Muscle layer of colon (tissue), 2 donors: ENCODE measurements at regions not wholly inside any gene's neighbourhood (a gene's known extent, or its start where the extent isn't known, plus 50 kb on each side); places are given as distances from the start of the nearest gene placed in this dataset.
"Not testable (repeated sequence)": the region's sequence is repeated elsewhere in the genome, so short reads cannot be mapped to it uniquely, and the experiment has no call there.

ENCODE experiments used
- H3K27ac ChIP-seq: one replicate; pipeline ENCODE4 v1.7.0; 2013; ENCODE audit warnings: low read depth, mild to moderate bottlenecking, low read length, moderate library complexity
- H3K27me3 ChIP-seq, 2 donors: one replicate each; pipeline ENCODE4 v1.7.0; 2013; ENCODE audit warnings: low read length in 2 of 2, mild to moderate bottlenecking in 2 of 2; ENCODE audit not compliant: insufficient read depth in 2 of 2, control insufficient read depth in 1 of 2
- H3K36me3 ChIP-seq: one replicate; pipeline ENCODE4 v1.7.0; 2013; ENCODE audit warnings: mild to moderate bottlenecking, low read length; ENCODE audit not compliant: insufficient read depth
- H3K4me1 ChIP-seq: one replicate; pipeline ENCODE4 v1.7.0; 2013; ENCODE audit warnings: mild to moderate bottlenecking, low read length; ENCODE audit not compliant: insufficient read depth
- H3K4me3 ChIP-seq, 2 donors: one replicate each; pipeline ENCODE4 v1.7.0; 2013; ENCODE audit warnings: low read length in 2 of 2, low read depth in 1 of 2, mild to moderate bottlenecking in 1 of 2, moderate library complexity in 1 of 2
- H3K9ac ChIP-seq: one replicate; pipeline ENCODE4 v1.7.0; 2013; ENCODE audit warnings: low read length
- H3K9me3 ChIP-seq: one replicate; pipeline ENCODE4 v1.7.0; 2013; ENCODE audit warnings: mild to moderate bottlenecking, low read length
- donor health status: abdominal sarcoma.
- donor health status: Adenocarcinoma of cecum.

DNA sequence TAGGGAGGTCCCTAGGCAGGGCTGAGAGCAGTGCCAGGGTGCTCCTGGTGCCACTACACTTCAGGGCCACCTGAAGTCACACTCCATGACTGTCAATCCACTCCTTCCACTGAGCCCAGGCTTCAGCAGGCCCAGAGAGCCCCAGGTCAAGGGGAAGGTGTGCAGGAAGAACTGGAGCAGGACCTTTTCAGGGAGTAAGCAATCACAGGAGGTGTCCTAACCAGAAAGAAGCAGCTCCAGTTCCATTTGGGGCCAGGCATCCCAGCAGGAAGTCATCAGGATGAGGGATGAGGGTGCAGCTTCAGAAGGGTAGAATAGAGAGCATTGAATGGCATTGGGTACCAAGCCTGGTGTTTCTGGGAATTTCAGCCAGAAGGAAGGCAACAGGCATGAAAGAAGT lies 556.5 kb downstream of the INSC start:
- Histone ChIP-seq H3K9me3 (no peaks in the 10 kb centered on the region), H3K4me3 (no peak overlapping the region), H3K27me3 (no peaks in the 10 kb centered on the region), H3K9ac (no peak overlapping the region), H3K4me1 (no peaks in the 10 kb centered on the region), H3K36me3 (no peaks in the 10 kb centered on the region), H3K27ac (no peak overlapping the region)

DNA sequence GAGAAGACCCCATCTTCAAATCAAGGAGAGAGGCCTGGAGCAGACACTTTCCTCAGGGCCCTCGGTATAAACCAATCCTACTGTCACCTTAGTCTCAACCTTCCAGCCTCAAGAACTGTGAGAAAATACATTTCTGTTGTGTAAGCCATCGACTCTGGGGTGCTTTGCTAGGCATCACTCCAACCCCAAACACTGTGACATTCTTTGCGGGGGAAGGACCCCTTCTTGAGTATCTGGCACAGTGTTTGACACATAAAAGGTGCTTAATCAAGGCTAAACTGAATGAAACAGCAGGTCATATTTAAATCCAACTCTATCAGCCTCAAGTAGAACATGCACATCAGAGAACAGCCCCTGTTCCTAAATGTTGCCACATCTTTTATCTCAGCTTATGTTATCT lies 558.1 kb downstream of the INSC start:
- H3K36me3 ChIP-seq, result no peaks in the 10 kb centered on the region
- no peak overlapping the region for H3K27ac ChIP-seq
- no peaks in the 10 kb centered on the region for H3K27me3 ChIP-seq
- H3K4me1 ChIP-seq, result no peaks in the 10 kb centered on the region
- H3K9me3 ChIP-seq, result no peaks in the 10 kb centered on the region
- no peak overlapping the region for H3K9ac ChIP-seq
- H3K4me3 ChIP-seq, result no peak overlapping the region

DNA sequence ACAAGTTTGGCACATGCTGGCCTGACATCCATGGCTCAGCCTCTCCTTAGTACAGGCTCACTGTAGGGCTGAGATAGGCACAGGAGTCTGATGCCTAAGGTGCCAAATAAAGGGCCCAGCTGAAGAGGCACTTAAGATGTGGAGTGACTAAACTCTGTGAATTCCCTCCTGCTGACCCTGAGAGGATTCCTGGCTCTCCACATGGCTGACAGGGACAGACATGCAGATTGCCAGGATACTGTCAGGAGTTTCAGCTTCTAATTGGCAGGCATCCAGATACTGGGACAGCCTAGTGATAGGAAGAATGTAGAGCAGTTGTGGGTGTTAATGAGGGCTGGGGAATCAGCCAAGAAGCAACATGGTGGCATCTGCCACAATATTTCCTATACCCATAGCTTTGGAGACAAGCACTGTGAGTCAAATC lies 558.7 kb downstream of the INSC start:
- Histone ChIP-seq H3K4me1 (no peaks in the 10 kb centered on the region), H3K27ac (no peak overlapping the region), H3K4me3 (no peak overlapping the region), H3K36me3 (no peaks in the 10 kb centered on the region), H3K9me3 (no peaks in the 10 kb centered on the region), H3K9ac (no peak overlapping the region), H3K27me3 (no peaks in the 10 kb centered on the region)

DNA sequence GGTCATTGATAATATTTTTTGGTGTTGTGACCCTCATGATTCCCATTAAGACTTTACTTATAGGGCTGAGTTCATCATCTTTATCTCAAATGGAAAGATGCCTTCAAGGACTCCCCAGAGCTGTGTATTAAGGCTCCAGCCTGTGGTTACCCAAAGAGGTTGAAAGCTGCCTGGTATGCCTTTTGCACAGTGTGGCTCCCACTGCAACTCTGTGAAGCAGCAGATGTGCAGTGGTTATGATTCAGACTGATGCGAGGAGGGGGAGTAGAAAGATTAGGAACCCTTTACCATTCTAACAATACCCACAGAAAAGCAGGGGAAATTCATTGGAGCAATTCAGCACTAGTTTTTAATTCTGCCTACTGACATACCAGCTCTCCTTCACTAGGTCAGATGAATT lies 560.0 kb downstream of the INSC start:
- Histone ChIP-seq H3K27ac (no peak overlapping the region), H3K9ac (no peak overlapping the region), H3K4me1 (no peaks in the 10 kb centered on the region), H3K36me3 (no peaks in the 10 kb centered on the region), H3K4me3 (no peak overlapping the region), H3K9me3 (no peaks in the 10 kb centered on the region), H3K27me3 (no peaks in the 10 kb centered on the region)

DNA sequence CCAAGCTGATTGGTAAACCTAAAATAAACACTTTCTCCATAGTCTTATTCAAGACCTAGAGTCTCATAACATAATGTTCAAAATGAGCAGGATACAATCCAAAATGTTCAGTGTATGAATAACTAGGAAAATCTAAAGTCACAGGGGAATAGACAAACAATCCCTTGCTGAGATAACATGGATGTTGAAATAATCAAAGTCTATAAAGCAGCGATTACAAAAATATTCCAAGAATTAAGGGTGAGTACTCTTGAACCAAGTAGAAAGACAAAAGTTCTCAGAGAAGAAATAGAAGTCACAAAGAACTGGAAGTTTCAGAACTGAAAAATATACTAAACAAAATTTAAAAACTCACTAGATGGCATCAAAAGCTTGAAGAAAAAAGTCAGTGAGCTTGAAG lies 561.0 kb downstream of the INSC start:
- no peak overlapping the region for H3K27ac ChIP-seq
- no peaks in the 10 kb centered on the region for H3K9me3 ChIP-seq
- no peaks in the 10 kb centered on the region for H3K4me1 ChIP-seq
- H3K36me3 ChIP-seq, result no peaks in the 10 kb centered on the region
- no peak overlapping the region for H3K9ac ChIP-seq
- no peak overlapping the region for H3K4me3 ChIP-seq
- H3K27me3 ChIP-seq, result no peaks in the 10 kb centered on the region

DNA sequence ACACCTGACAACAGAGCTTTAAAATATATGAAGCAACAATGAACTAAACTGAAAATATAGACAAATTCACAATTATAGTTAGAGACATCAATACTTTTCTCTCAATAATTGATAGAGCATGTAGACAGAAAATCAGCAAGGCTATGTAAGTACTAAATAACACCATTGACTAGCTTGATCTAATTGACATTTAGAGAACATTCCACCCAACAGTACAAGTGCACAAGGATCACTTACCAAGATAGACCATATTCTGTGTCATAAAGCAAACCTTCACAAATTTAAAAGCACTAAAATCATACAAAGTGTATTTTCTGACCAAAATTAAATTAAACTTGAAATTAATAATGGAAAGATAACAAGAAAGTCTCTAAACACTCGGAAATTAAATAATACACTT lies 562.5 kb downstream of the INSC start:
- H3K4me3 ChIP-seq, result no peak overlapping the region
- H3K27me3 ChIP-seq, result no peaks in the 10 kb centered on the region
- H3K4me1 ChIP-seq, result no peaks in the 10 kb centered on the region
- no peak overlapping the region for H3K27ac ChIP-seq
- no peaks in the 10 kb centered on the region for H3K9me3 ChIP-seq
- H3K36me3 ChIP-seq, result no peaks in the 10 kb centered on the region
- no peak overlapping the region for H3K9ac ChIP-seq

DNA sequence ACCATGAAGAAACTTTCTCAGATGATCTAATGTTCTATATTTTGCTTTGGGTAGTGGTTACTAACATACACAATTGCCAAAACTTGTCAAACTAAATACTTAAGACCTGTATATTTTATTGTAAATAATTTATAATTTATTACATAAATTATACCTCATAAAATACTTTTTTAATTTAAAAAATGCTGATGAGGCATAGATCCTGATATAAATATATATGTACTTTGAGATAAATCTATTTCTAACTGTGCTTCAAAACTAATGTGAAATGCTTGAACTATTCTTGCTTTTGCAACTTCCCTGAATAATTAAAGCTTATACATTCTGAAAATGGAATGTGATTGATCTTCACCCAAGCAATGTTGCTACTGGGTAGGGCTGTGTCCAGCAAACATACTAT lies 568.8 kb downstream of the INSC start:
- no peak overlapping the region for H3K9ac ChIP-seq
- no peaks in the 10 kb centered on the region for H3K9me3 ChIP-seq
- H3K27me3 ChIP-seq, result no peaks in the 10 kb centered on the region
- H3K4me3 ChIP-seq, result no peak overlapping the region
- H3K36me3 ChIP-seq, result no peaks in the 10 kb centered on the region
- no peaks in the 10 kb centered on the region for H3K4me1 ChIP-seq
- no peak overlapping the region for H3K27ac ChIP-seq

DNA sequence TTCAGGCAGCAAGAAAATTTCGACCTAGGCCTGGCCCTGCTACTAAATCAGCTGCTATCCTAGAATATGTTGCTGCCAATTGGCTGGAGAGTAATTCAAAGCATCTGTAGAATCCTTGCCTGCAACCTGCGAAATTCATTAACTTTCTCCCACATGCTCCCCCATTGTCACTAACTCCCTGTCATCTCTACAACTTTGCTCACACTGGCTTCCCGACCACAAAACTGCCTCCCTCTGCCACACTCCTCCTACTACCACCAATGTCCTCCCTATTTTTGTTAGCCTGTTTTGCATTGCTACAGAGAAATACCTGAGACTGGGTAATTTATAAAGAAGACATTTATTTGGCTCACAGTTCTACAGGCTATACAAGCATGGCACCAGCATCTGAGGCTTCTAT lies 570.6 kb downstream of the INSC start:
- Histone ChIP-seq H3K9me3 (no peaks in the 10 kb centered on the region), H3K27me3 (no peaks in the 10 kb centered on the region), H3K9ac (no peak overlapping the region), H3K4me1 (no peaks in the 10 kb centered on the region), H3K27ac (no peak overlapping the region), H3K4me3 (no peak overlapping the region), H3K36me3 (no peaks in the 10 kb centered on the region)

DNA sequence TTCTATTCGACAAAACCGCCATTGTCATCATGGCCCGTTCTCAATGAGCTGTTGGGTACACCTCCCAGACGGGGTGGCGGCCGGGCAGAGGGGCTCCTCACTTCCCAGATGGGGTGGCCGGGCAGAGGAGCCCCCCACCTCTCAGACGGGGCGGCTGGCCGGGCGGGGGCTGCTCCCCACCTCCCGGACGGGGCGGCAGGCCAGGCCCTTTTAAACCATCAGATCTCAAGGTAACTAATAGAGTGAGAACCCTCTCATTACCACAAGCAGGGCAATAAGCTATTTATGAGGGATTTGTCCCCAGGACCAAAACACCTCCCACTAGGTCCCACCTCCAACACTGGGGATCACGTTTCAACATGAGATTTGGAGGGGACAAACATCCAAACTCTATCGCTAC lies 571.5 kb downstream of the INSC start:
- H3K36me3 ChIP-seq, H3K9ac ChIP-seq, H3K27ac ChIP-seq, H3K4me3 ChIP-seq, H3K9me3 ChIP-seq, H3K4me1 ChIP-seq, H3K27me3 ChIP-seq: not testable (repeated sequence)

DNA sequence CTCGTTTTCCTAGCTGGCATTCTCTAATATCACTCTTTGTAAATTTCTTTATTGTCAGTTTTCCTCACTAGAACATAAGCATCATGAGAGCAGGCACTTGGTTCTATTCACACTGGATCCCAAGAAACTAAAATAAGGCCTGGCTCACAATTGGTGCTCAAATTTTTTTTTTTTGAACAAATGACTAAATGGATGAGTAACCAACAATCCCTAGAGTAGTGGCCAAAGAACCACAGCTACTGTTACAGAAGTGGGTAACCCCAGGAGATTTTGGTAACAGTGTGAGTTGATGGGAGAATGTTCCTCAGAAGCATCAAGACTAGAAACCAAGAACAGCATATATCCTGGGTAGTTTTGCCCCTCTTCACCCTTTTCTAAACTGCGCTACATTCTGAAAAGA lies 572.6 kb downstream of the INSC start:
- Histone ChIP-seq H3K9me3 (no peaks in the 10 kb centered on the region), H3K4me1 (no peaks in the 10 kb centered on the region), H3K9ac (no peak overlapping the region), H3K36me3 (no peaks in the 10 kb centered on the region), H3K27me3 (no peaks in the 10 kb centered on the region), H3K4me3 (no peak overlapping the region), H3K27ac (no peak overlapping the region)

DNA sequence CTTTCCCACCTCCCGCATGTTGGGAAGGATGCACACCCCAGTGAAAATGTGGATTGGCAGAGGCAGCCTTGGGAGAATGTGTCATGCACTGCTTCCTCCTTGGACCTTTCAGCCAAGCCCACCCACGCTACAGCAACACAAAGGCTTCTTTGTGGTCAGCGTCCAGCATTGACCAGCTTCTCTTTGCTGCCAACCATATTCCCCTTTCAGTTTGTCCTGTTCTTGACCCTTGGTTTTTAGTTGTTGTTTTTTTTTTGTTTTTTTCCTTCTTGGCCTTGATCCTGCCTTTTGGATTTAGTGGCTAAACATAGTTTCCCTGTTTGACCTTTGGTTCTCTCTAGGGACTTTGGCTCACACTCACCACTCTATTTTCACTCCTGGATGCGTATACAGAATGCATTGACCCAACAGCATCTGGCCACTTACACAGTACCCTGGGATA lies 573.6 kb downstream of the INSC start:
- Histone ChIP-seq H3K27ac (no peak overlapping the region), H3K9ac (no peak overlapping the region), H3K27me3 (no peaks in the 10 kb centered on the region), H3K9me3 (no peaks in the 10 kb centered on the region), H3K4me3 (no peak overlapping the region), H3K4me1 (no peaks in the 10 kb centered on the region), H3K36me3 (no peaks in the 10 kb centered on the region)

DNA sequence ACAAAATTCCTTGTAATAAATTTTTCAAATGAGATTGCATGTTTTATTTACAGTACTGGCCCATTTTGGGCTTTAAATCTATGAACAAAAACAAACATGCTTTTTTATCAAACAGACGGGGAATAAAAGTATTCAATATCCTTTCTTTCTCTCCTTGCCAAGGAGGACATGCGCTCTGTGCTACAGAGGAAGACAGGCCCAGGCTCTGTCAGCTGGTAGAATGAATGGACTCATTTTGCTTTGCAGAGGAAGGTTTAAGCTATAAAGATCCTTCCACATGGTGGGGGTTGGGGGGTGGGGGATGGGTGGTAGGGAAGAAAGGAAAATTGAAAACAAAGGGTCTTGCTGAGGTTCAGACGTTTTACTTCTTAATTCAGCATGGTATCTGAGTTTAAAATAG lies 575.6 kb downstream of the INSC start:
- Histone ChIP-seq H3K9ac (no peak overlapping the region), H3K4me3 (no peak overlapping the region), H3K27ac (no peak overlapping the region), H3K4me1 (no peaks in the 10 kb centered on the region), H3K27me3 (no peaks in the 10 kb centered on the region), H3K9me3 (no peaks in the 10 kb centered on the region), H3K36me3 (no peaks in the 10 kb centered on the region)
